ENCODE measurements at regions not wholly inside any gene's neighbourhood (a gene's known extent, or its start where the extent isn't known, plus 50 kb on each side); places are given as distances from the start of the nearest gene placed in this dataset.

DNA sequence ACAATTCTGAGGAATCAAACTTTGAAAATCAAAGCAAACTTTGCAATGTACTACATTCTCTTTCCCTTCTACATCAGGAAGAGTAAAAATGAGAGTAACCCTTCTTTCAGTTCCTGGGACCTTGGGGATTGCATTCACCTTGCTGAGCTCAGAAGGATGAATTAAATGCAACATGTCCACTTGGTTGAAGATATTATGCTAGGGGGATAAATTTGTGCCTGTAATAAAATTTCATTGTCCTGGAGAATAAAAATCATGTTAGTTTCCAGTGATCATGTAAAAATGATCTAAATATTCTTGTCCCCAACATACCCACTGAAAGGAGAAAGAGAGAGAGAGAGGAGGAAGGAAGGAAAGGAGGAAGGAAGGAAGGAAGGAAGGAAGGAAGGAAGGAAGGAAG, 587.1 kb upstream of the NEGR1 start:
- H3K9me3 ChIP-seq (replicated peaks in 1 of 3), result no peaks in the 10 kb centered on the region
- no peak overlapping the region for H3K27ac ChIP-seq
- intact Hi-C loops (cut with DNase I), result no loop called here
- no peaks in the 10 kb centered on the region for H3K27me3 ChIP-seq
- H3K36me3 ChIP-seq (replicated peaks in 1 of 2), result no peaks in the 10 kb centered on the region
- no peak for DNase-seq
- TF ChIP-seq, protein P1, sequence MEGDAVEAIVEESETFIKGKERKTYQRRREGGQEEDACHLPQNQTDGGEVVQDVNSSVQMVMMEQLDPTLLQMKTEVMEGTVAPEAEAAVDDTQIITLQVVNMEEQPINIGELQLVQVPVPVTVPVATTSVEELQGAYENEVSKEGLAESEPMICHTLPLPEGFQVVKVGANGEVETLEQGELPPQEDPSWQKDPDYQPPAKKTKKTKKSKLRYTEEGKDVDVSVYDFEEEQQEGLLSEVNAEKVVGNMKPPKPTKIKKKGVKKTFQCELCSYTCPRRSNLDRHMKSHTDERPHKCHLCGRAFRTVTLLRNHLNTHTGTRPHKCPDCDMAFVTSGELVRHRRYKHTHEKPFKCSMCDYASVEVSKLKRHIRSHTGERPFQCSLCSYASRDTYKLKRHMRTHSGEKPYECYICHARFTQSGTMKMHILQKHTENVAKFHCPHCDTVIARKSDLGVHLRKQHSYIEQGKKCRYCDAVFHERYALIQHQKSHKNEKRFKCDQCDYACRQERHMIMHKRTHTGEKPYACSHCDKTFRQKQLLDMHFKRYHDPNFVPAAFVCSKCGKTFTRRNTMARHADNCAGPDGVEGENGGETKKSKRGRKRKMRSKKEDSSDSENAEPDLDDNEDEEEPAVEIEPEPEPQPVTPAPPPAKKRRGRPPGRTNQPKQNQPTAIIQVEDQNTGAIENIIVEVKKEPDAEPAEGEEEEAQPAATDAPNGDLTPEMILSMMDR (IDR thresholded peaks at IDR 0.05), result no peak
- TF ChIP-seq POLR2A (IDR thresholded peaks at IDR 0.05), result no peak
- no peaks in the 10 kb centered on the region for H3K4me1 ChIP-seq (replicated peaks in 1 of 2)
- H3K4me3 ChIP-seq, result no peak overlapping the region

GRCh38 chr1:72851597-72851996, 569.3 kb upstream of the NEGR1 start:
- H3K4me3 ChIP-seq, result no peak overlapping the region
- no peaks in the 10 kb centered on the region for H3K9me3 ChIP-seq (replicated peaks in 1 of 3)
- no peaks in the 10 kb centered on the region for H3K27me3 ChIP-seq
- TF ChIP-seq POLR2A (IDR thresholded peaks at IDR 0.05), result no peak
- TF ChIP-seq, protein P1 (IDR thresholded peaks at IDR 0.05), result no peak
- whole genome bisulfite sequencing, 4 donors, result 52 to 60% (median 52%) methylated on average over 4 of the region's 4 CpGs
- DNase-seq, result no peak
- H3K36me3 ChIP-seq (replicated peaks in 1 of 2), result no peaks in the 10 kb centered on the region
- H3K27ac ChIP-seq, result no peak overlapping the region
- intact Hi-C loops (cut with DNase I), result no loop called here
- H3K4me1 ChIP-seq (replicated peaks in 1 of 2), result no peaks in the 10 kb centered on the region

DNA sequence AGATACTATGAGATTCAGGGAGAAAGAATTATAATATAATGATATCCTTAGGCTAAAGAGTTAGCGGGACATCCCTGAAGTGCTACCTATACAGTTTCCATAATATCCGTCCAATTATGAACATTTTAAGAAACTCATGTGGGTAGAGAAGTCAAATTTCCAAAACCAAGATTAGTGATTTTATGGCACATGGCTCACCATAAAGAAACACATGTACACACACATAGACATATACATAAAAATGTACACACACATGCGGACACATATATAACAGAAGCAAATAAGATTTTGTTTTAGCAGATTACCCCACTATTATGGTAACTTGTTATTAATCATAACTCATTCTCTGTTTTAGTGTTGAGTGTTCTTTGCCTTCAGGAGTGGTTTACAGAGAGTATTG, 566.7 kb upstream of the NEGR1 start:
- no peak for DNase-seq
- intact Hi-C loops (cut with DNase I), result no loop called here
- 88 to 93% (median 91%) methylated on average over 3 of the region's 3 CpGs for WGBS, 4 donors
- Histone ChIP-seq H3K27me3 (no peaks in the 10 kb centered on the region), H3K4me3 (no peak overlapping the region), H3K27ac (no peak overlapping the region), H3K9me3 (replicated peaks in 1 of 3) (no peaks in the 10 kb centered on the region), H3K4me1 (replicated peaks in 1 of 2) (no peaks in the 10 kb centered on the region), H3K36me3 (replicated peaks in 1 of 2) (no peaks in the 10 kb centered on the region)
- no peak for TF ChIP-seq POLR2A (IDR thresholded peaks at IDR 0.05)
- TF ChIP-seq, protein P1 (IDR thresholded peaks at IDR 0.05), result no peak

DNA sequence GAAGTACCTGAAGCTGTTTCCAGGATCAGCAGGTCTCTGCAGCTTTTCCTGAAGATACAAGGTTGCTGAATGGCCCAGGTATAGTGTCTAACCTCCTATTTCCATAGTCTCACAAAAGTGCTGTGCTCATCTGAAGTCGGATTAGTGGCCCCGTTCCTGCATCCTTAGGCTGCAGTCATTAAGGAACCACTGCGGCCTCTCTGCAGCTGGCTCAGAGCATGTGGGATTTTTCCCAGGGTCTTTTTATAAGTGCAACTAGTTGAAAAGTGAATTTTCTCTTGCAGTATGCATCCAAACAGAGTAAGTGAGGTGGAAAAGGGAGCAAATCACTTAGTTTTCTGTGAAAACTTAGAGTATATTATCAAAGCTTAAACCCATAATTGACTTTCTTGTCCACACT, 565.3 kb upstream of the NEGR1 start:
- Histone ChIP-seq H3K4me3 (no peak overlapping the region), H3K27me3 (no peaks in the 10 kb centered on the region), H3K9me3 (replicated peaks in 1 of 3) (no peaks in the 10 kb centered on the region), H3K36me3 (replicated peaks in 1 of 2) (no peaks in the 10 kb centered on the region), H3K4me1 (replicated peaks in 1 of 2) (no peaks in the 10 kb centered on the region), H3K27ac (no peak overlapping the region)
- intact Hi-C loops (cut with DNase I), result no loop called here
- DNase-seq, result no peak
- no peak for TF ChIP-seq POLR2A (IDR thresholded peaks at IDR 0.05)
- TF ChIP-seq, protein P1 (IDR thresholded peaks at IDR 0.05), result no peak
- WGBS, 4 donors, result 62 to 86% (median 78%) methylated on average over 3 of the region's 3 CpGs

All from adrenal gland (tissue), 9 donors.